Chondrocyte (in vitro differentiated cells): ENCODE measurements at regions not wholly inside any gene's neighbourhood (a gene's known extent, or its start where the extent isn't known, plus 50 kb on each side); places are given as distances from the start of the nearest gene placed in this dataset.

ENCODE experiments used
- DNase-seq: peaks from one replicate; pipeline ENCODE4 v3.0.0; 2021; ENCODE audit warnings: mixed read lengths, low spot score
- H3K27ac Mint-ChIP-seq: one replicate; pipeline ENCODE4 v1.8.0; 2021; ENCODE audit warnings: mild to moderate bottlenecking, moderate library complexity, mixed read lengths; ENCODE audit not compliant: unreplicated experiment
- H3K27me3 Mint-ChIP-seq: 2 replicates; pipeline ENCODE4 v1.8.0; 2021; ENCODE audit warnings: low read depth, mixed read lengths
- H3K36me3 Mint-ChIP-seq: 2 replicates; pipeline ENCODE4 v1.8.0; 2021; ENCODE audit warnings: low read depth, mixed read lengths
- H3K4me1 Mint-ChIP-seq: 2 replicates; pipeline ENCODE4 v1.8.0; 2021; ENCODE audit warnings: low read depth, mild to moderate bottlenecking, mixed read lengths
- H3K4me3 Mint-ChIP-seq: one replicate; pipeline ENCODE4 v1.8.0; 2021; ENCODE audit warnings: mild to moderate bottlenecking, moderate library complexity, mixed read lengths; ENCODE audit not compliant: unreplicated experiment
- H3K9me3 Mint-ChIP-seq: 2 replicates; pipeline ENCODE4 v1.8.0; 2021; ENCODE audit warnings: low read depth, mixed read lengths
- TF ChIP-seq, protein P1 (sequence below): fragments of 200-600 bp; sonication (generic); IDR thresholded peaks from 2 replicates; pipeline ENCODE4 v1.5.0; 2021; ENCODE audit warnings: antibody characterized with exemption, mild to moderate bottlenecking, moderate library complexity

GRCh38 chr2:183426825-183427224, 302.6 kb downstream of the NUP35 start:
- Mint-ChIP-seq H3K4me3 (no peak overlapping the region), H3K4me1 (no peaks in the 10 kb centered on the region), H3K9me3 (peaks cover 17% of the 10 kb centered on the region), H3K27ac (no peak overlapping the region), H3K27me3 (peaks cover 3% of the 10 kb centered on the region), H3K36me3 (no peaks in the 10 kb centered on the region)
- DNase-seq: no peak
- TF ChIP-seq, protein P1, sequence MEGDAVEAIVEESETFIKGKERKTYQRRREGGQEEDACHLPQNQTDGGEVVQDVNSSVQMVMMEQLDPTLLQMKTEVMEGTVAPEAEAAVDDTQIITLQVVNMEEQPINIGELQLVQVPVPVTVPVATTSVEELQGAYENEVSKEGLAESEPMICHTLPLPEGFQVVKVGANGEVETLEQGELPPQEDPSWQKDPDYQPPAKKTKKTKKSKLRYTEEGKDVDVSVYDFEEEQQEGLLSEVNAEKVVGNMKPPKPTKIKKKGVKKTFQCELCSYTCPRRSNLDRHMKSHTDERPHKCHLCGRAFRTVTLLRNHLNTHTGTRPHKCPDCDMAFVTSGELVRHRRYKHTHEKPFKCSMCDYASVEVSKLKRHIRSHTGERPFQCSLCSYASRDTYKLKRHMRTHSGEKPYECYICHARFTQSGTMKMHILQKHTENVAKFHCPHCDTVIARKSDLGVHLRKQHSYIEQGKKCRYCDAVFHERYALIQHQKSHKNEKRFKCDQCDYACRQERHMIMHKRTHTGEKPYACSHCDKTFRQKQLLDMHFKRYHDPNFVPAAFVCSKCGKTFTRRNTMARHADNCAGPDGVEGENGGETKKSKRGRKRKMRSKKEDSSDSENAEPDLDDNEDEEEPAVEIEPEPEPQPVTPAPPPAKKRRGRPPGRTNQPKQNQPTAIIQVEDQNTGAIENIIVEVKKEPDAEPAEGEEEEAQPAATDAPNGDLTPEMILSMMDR: no peak

- Mint-ChIP-seq H3K27me3 (peaks cover 3% of the 10 kb centered on the region), H3K4me1 (no peaks in the 10 kb centered on the region), H3K36me3 (no peaks in the 10 kb centered on the region), H3K4me3 (no peak overlapping the region), H3K27ac (no peak overlapping the region), H3K9me3 (peaks cover 17% of the 10 kb centered on the region)
- no peak for DNase-seq
- TF ChIP-seq, protein P1: no peak
These were observed 303.3 kb downstream of the NUP35 start for GRCh38 chr2:183427558-183427957.

GRCh38 chr2:183428881-183429280, 304.6 kb downstream of the NUP35 start:
- no peaks in the 10 kb centered on the region for H3K4me1 Mint-ChIP-seq

DNA sequence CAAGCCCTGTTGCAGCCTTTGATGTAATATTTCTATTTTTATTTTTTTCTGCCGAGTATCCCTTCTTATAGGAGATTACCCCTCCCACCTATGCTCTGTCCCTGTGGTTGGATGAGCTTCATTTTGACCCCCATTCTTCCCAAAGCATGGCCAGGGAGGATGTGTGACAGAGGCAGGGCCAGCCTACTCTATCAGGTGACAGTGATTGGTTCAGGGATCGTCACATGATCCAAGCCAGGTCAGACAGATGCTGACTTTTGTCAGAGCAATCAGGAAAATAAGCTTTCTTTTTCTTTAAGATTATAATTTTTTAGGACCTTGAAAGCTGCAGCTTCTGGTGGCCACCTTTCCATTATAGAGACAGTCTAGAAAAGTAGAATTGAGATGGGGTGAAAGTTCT, 314.3 kb downstream of the NUP35 start:
- DNase-seq: no peak
- no peaks in the 10 kb centered on the region for H3K36me3 Mint-ChIP-seq
- H3K9me3 Mint-ChIP-seq: no peaks in the 10 kb centered on the region
- TF ChIP-seq, protein P1: no peak
- H3K27me3 Mint-ChIP-seq: peaks cover 3% of the 10 kb centered on the region
- H3K4me3 Mint-ChIP-seq: no peak overlapping the region
- H3K27ac Mint-ChIP-seq: no peak overlapping the region
- H3K4me1 Mint-ChIP-seq: no peaks in the 10 kb centered on the region

More at GRCh38 chr2:183428881-183429280, 304.6 kb downstream of the NUP35 start:
- DNase-seq: no peak
- Mint-ChIP-seq H3K27me3 (peaks cover 1% of the 10 kb centered on the region), H3K36me3 (no peaks in the 10 kb centered on the region), H3K9me3 (peaks cover 17% of the 10 kb centered on the region), H3K27ac (no peak overlapping the region), H3K4me3 (no peak overlapping the region)
- TF ChIP-seq, protein P1: no peak

- DNase-seq: no peak
These were observed 330.8 kb downstream of the NUP35 start for GRCh38 chr2:183455056-183455455.

More at GRCh38 chr2:183455056-183455455, 330.8 kb downstream of the NUP35 start:
- H3K36me3 Mint-ChIP-seq: no peaks in the 10 kb centered on the region
- no peak overlapping the region for H3K27ac Mint-ChIP-seq
- H3K27me3 Mint-ChIP-seq: peaks cover 8% of the 10 kb centered on the region
- no peak overlapping the region for H3K4me3 Mint-ChIP-seq
- no peaks in the 10 kb centered on the region for H3K4me1 Mint-ChIP-seq
- TF ChIP-seq, protein P1: no peak
- peaks cover 9% of the 10 kb centered on the region for H3K9me3 Mint-ChIP-seq
